Liver (tissue), 8 donors: ENCODE measurements at regions not wholly inside any gene's neighbourhood (a gene's known extent, or its start where the extent isn't known, plus 50 kb on each side); places are given as distances from the start of the nearest gene placed in this dataset.

Source experiments
- DNase-seq: peaks from one replicate; pipeline ENCODE4 v3.0.0-alpha.2; 2017; ENCODE audit warnings: low spot score
- H3K27ac ChIP-seq, 2 donors: one replicate each; pipeline ENCODE4 v1.7.0; 2013; ENCODE audit warnings: inconsistent platforms in 2 of 2, low read length in 2 of 2, control low read depth in 1 of 2, low read depth in 1 of 2, mild to moderate bottlenecking in 1 of 2
- H3K27me3 ChIP-seq, 4 donors: one replicate each; pipeline versions ENCODE4 v1.6.1 to v1.7.0; 2013; ENCODE audit warnings: low read length in 3 of 4, inconsistent platforms in 1 of 4, mild to moderate bottlenecking in 1 of 4, moderate library complexity in 1 of 4; ENCODE audit not compliant: control insufficient read depth in 4 of 4, insufficient read depth in 4 of 4
- H3K36me3 ChIP-seq, 4 donors: one replicate each; pipeline versions ENCODE4 v1.6.1 to v1.7.0; 2013; ENCODE audit warnings: low read length in 3 of 4, mild to moderate bottlenecking in 3 of 4, low read depth in 1 of 4, moderate library complexity in 1 of 4; ENCODE audit not compliant: control insufficient read depth in 4 of 4, insufficient read depth in 3 of 4
- H3K4me1 ChIP-seq, 4 donors: one replicate each; pipeline versions ENCODE4 v1.6.1 to v1.7.0; 2013; ENCODE audit warnings: low read length in 3 of 4, mild to moderate bottlenecking in 3 of 4, moderate library complexity in 1 of 4; ENCODE audit not compliant: control insufficient read depth in 4 of 4, insufficient read depth in 4 of 4
- H3K4me3 ChIP-seq, 3 donors: one replicate each; pipeline versions ENCODE4 v1.6.1 to v1.7.0; 2013; ENCODE audit warnings: low read length in 3 of 3, control low read depth in 1 of 3, low read depth in 1 of 3, mild to moderate bottlenecking in 1 of 3
- H3K9ac ChIP-seq, 2 donors: one replicate each; pipeline ENCODE4 v1.7.0; 2013; ENCODE audit warnings: low read length in 2 of 2, mild to moderate bottlenecking in 2 of 2, moderate library complexity in 2 of 2, control low read depth in 1 of 2, low read depth in 1 of 2
- H3K9me3 ChIP-seq, 4 donors: one replicate each; pipeline versions ENCODE4 v1.6.1 to v1.7.0; 2013; ENCODE audit warnings: low read length in 3 of 4; ENCODE audit not compliant: control insufficient read depth in 4 of 4
- ATF3 ChIP-seq: IDR thresholded peaks from 2 replicates; pipeline ENCODE4 v1.6.1; 2016; ENCODE audit warnings: antibody characterized with exemption
- CTCF ChIP-seq: fragments of 150-350 bp; IDR thresholded peaks from 2 replicates; pipeline ENCODE4 v1.5.1; 2017; ENCODE audit warnings: improper control_type of control experiment, low read depth, low read length; ENCODE audit not compliant: missing input control
- EGR1 ChIP-seq, 2 donors: IDR thresholded peaks; 2 replicates each; pipeline ENCODE4 v1.6.1; 2016 to 2018; ENCODE audit warnings: antibody characterized with exemption in 2 of 2, low read depth in 2 of 2
- FOXA1 ChIP-seq: IDR thresholded peaks from 2 replicates; pipeline ENCODE4 v1.6.1; 2016; ENCODE audit warnings: antibody characterized with exemption
- FOXA2 ChIP-seq: IDR thresholded peaks from 2 replicates; pipeline ENCODE4 v1.6.1; 2016; ENCODE audit warnings: antibody characterized with exemption
- GABPA ChIP-seq, 2 donors: IDR thresholded peaks in 1 of 2; conservative IDR thresholded peaks in 1 of 2; 2 replicates each; pipeline ENCODE4 v1.6.1; 2016; ENCODE audit warnings: antibody characterized with exemption in 2 of 2, mild to moderate bottlenecking in 1 of 2, moderate library complexity in 1 of 2
- HNF4A ChIP-seq, 2 donors: conservative IDR thresholded peaks; 2 replicates each; pipeline ENCODE4 v1.6.1; 2016; ENCODE audit warnings: antibody characterized with exemption in 2 of 2, mild to moderate bottlenecking in 2 of 2
- HNF4G ChIP-seq: IDR thresholded peaks from 2 replicates; pipeline ENCODE4 v1.6.1; 2016; ENCODE audit warnings: antibody characterized with exemption
- JUND ChIP-seq, 2 donors: IDR thresholded peaks; 2 replicates each; pipeline ENCODE4 v1.6.1; 2016; ENCODE audit warnings: antibody characterized with exemption in 2 of 2
- MAX ChIP-seq: IDR thresholded peaks from 2 replicates; pipeline ENCODE4 v1.6.1; 2016; ENCODE audit warnings: antibody characterized with exemption
- NR2F2 ChIP-seq: IDR thresholded peaks from 2 replicates; pipeline ENCODE4 v1.6.1; 2016; ENCODE audit warnings: antibody characterized with exemption
- RAD21 ChIP-seq, 2 donors: IDR thresholded peaks; 2 replicates each; pipeline ENCODE4 v1.6.1; 2016; ENCODE audit warnings: antibody characterized with exemption in 2 of 2, mild to moderate bottlenecking in 2 of 2
- REST ChIP-seq: IDR thresholded peaks from 2 replicates; pipeline ENCODE4 v1.6.1; 2016; ENCODE audit warnings: antibody characterized with exemption, mild to moderate bottlenecking
- RXRA ChIP-seq, 2 donors: IDR thresholded peaks; 2 replicates each; pipeline ENCODE4 v1.6.1; 2017 to 2018; ENCODE audit warnings: antibody characterized with exemption in 2 of 2, mild to moderate bottlenecking in 1 of 2
- SP1 ChIP-seq: IDR thresholded peaks from 2 replicates; pipeline ENCODE4 v1.6.1; 2018; ENCODE audit warnings: antibody characterized with exemption, mild to moderate bottlenecking
- TAF1 ChIP-seq: conservative IDR thresholded peaks from 2 replicates; pipeline ENCODE4 v1.6.1; 2016; ENCODE audit warnings: antibody characterized with exemption, mild to moderate bottlenecking
- YY1 ChIP-seq: IDR thresholded peaks from 2 replicates; pipeline ENCODE4 v1.6.1; 2016; ENCODE audit warnings: antibody characterized with exemption, mild to moderate bottlenecking
- ZBTB33 ChIP-seq: IDR thresholded peaks from 2 replicates; pipeline ENCODE4 v1.6.1; 2016; ENCODE audit warnings: antibody characterized with exemption
- WGBS: extraction: QIAGEN DNeasy Blood & Tissue Kit; methylation state at CpG from one replicate; pipeline ENCODE4 v1.1.7; 2013; 5-methylcytosine and 5-hydroxymethylcytosine counted together
- donor health status: healthy.
- donor health status: healthy.
- donor health status: healthy.
- donor health status: healthy.
- donor health status: healthy.

GRCh38 chr6:132143258-132143657 lies 192.1 kb upstream of the CCN2 start:
- H3K9ac ChIP-seq, result no peak overlapping the region
- H3K27ac ChIP-seq, result no peak overlapping the region
- H3K4me1 ChIP-seq, result no peaks in the 10 kb centered on the region
- TF ChIP-seq CTCF, result no peak
- TF ChIP-seq REST, result no peak
- TF ChIP-seq EGR1 (IDR thresholded peaks at IDR 0.05; ENCODE audit: low read depth in 2 of 2), result no peak
- no peak for TF ChIP-seq SP1
- H3K4me3 ChIP-seq, result no peak overlapping the region
- no peaks in the 10 kb centered on the region for H3K27me3 ChIP-seq
- no peaks in the 10 kb centered on the region for H3K9me3 ChIP-seq
- 65% methylated on average over 1 of the region's 1 CpG for WGBS
- H3K36me3 ChIP-seq, result no peaks in the 10 kb centered on the region
- no peak for DNase-seq

GRCh38 chr6:132142768-132143167 lies 191.6 kb upstream of the CCN2 start:
- H3K27me3 ChIP-seq, result no peaks in the 10 kb centered on the region
- no peak overlapping the region for H3K9ac ChIP-seq
- TF ChIP-seq HNF4G (no peak), HNF4A (conservative IDR thresholded peaks at IDR 0.05) (no peak), RXRA (IDR thresholded peaks at IDR 0.05) (no peak), MAX (no peak), YY1 (no peak), GABPA (IDR thresholded peaks at IDR 0.05 in 1 of 2, conservative IDR thresholded peaks at IDR 0.05 in 1 of 2) (no peak), TAF1 (no peak), NR2F2 (no peak), RAD21 (IDR thresholded peaks at IDR 0.05) (no peak), REST (no peak), SP1 (no peak), CTCF (no peak), FOXA1 (no peak), ZBTB33 (no peak), JUND (IDR thresholded peaks at IDR 0.05) (no peak), FOXA2 (no peak), EGR1 (IDR thresholded peaks at IDR 0.05; ENCODE audit: low read depth in 2 of 2) (no peak), ATF3 (no peak)
- no peak overlapping the region for H3K27ac ChIP-seq
- no peaks in the 10 kb centered on the region for H3K36me3 ChIP-seq
- no peak overlapping the region for H3K4me3 ChIP-seq
- H3K9me3 ChIP-seq, result no peaks in the 10 kb centered on the region
- no peaks in the 10 kb centered on the region for H3K4me1 ChIP-seq
- DNase-seq, result no peak
